Tibial nerve (tissue), 3 donors: ENCODE measurements at regions not wholly inside any gene's neighbourhood (a gene's known extent, or its start where the extent isn't known, plus 50 kb on each side); places are given as distances from the start of the nearest gene placed in this dataset.

Experiments
- POLR2A ChIP-seq, 2 donors: fragments of 450-650 bp; IDR thresholded peaks; one replicate each; pipeline ENCODE4 v1.6.1; 2017; ENCODE audit warnings: antibody characterized with exemption in 2 of 2, mild to moderate bottlenecking in 2 of 2, moderate library complexity in 2 of 2
- TF ChIP-seq, protein P1 (sequence below), 5 experiments: fragments of 200-600 bp in 3 of 5; fragments of 450-650 bp in 2 of 5; sonication (generic) in 3 of 5; IDR thresholded peaks; one replicate each; pipeline ENCODE4 v1.5.1; 2016 to 2019; ENCODE audit warnings: antibody characterized with exemption in 5 of 5, mild to moderate bottlenecking in 3 of 5, moderate library complexity in 2 of 5

DNA sequence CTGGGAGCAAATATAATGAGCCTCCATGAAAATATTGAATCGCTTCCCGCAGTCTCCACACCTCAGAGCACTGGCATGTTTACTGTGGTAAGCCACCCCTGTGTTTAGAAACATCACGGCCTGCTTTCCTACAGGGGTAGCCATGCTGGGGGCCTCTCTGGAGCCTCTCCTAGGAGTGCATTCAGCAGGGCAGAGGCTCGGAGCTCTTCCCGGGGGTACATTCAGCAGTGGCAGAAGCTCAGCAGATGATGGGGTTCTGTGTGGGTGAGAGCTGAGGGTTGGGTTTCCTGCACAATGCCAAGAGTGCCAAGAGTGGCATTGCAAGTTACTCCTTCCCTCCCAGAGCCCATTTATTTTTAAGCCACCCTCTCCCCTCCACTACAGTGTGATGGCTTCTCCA is 386.6 kb downstream of the SEC14L1 start:
- TF ChIP-seq, protein P1, sequence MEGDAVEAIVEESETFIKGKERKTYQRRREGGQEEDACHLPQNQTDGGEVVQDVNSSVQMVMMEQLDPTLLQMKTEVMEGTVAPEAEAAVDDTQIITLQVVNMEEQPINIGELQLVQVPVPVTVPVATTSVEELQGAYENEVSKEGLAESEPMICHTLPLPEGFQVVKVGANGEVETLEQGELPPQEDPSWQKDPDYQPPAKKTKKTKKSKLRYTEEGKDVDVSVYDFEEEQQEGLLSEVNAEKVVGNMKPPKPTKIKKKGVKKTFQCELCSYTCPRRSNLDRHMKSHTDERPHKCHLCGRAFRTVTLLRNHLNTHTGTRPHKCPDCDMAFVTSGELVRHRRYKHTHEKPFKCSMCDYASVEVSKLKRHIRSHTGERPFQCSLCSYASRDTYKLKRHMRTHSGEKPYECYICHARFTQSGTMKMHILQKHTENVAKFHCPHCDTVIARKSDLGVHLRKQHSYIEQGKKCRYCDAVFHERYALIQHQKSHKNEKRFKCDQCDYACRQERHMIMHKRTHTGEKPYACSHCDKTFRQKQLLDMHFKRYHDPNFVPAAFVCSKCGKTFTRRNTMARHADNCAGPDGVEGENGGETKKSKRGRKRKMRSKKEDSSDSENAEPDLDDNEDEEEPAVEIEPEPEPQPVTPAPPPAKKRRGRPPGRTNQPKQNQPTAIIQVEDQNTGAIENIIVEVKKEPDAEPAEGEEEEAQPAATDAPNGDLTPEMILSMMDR (IDR thresholded peaks at IDR 0.05) = no peak
- no peak for TF ChIP-seq POLR2A (IDR thresholded peaks at IDR 0.05)
